ENCODE measurements at regions not wholly inside any gene's neighbourhood (a gene's known extent, or its start where the extent isn't known, plus 50 kb on each side); places are given as distances from the start of the nearest gene placed in this dataset.

- TF ChIP-seq, protein P1, sequence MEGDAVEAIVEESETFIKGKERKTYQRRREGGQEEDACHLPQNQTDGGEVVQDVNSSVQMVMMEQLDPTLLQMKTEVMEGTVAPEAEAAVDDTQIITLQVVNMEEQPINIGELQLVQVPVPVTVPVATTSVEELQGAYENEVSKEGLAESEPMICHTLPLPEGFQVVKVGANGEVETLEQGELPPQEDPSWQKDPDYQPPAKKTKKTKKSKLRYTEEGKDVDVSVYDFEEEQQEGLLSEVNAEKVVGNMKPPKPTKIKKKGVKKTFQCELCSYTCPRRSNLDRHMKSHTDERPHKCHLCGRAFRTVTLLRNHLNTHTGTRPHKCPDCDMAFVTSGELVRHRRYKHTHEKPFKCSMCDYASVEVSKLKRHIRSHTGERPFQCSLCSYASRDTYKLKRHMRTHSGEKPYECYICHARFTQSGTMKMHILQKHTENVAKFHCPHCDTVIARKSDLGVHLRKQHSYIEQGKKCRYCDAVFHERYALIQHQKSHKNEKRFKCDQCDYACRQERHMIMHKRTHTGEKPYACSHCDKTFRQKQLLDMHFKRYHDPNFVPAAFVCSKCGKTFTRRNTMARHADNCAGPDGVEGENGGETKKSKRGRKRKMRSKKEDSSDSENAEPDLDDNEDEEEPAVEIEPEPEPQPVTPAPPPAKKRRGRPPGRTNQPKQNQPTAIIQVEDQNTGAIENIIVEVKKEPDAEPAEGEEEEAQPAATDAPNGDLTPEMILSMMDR (IDR thresholded peaks at IDR 0.05; ENCODE audit: poor library complexity, severe bottlenecking), result no peak
- no peak for TF ChIP-seq EZH2 (IDR thresholded peaks at IDR 0.05; ENCODE audit: borderline replicate concordance, insufficient read depth, low read length, poor library complexity, severe bottlenecking)
- TF ChIP-seq TAF1 (IDR thresholded peaks at IDR 0.05; ENCODE audit: low read depth), result no peak
Measured at GRCh38 chr18:65326805-65327204, 424.0 kb upstream of the CDH7 start.

Measured in neural cell (in vitro differentiated cells).